HepG2 (cell line): ENCODE measurements at regions not wholly inside any gene's neighbourhood (a gene's known extent, or its start where the extent isn't known, plus 50 kb on each side); places are given as distances from the start of the nearest gene placed in this dataset.

Experiments used
- ATAC-seq: fragments of 200-7000 bp; cut with Tn5 transposase; 3 replicates; pipeline ENCODE4 v1.9.1; 2020; ENCODE audit warnings: mild to moderate bottlenecking, moderate library complexity
- BruUV-seq: library from RNA; stranded (reverse); fragments of 400-500 nt; replicated peaks from 2 replicates; lab custom pipeline; 2021; lab: Mats Ljungman, UMichigan
- CTCF ChIA-PET: fragments of 300-600 bp; formaldehyde crosslinking; extraction: SDS; loops from one replicate; lab custom pipeline; 2021; ENCODE audit warnings: low total read pairs, inconsistent platforms, low intra/inter-chr PET ratio; lab: Yijun Ruan, JAX
- POLR2A ChIA-PET: fragments of 350-600 bp; sonication (Branson Sonifier 250); formaldehyde crosslinking; loops from one replicate; lab custom pipeline; 2020; ENCODE audit warnings: antibody characterized with exemption, inconsistent platforms; lab: Yijun Ruan, JAX
- DNase-seq: peaks from one replicate; pipeline ENCODE4 v3.0.0-alpha.2; 2015; ENCODE audit warnings: low spot score
- FAIRE-seq: peaks from 3 replicates; lab custom pipeline; 2011; peaks lifted over from hg19 to GRCh38; lab: Jason Lieb, UNC
- H2AFZ ChIP-seq: one replicate; pipeline ENCODE4 v1.6.1; 2011; ENCODE audit warnings: low read length, inconsistent platforms
- H3K27ac ChIP-seq: fragments of 300-600 bp; 3 replicates; pipeline ENCODE4 v1.8.0; 2011; ENCODE audit warnings: mixed run types, mild to moderate bottlenecking, mixed read lengths, low read length, inconsistent platforms; ENCODE audit not compliant: insufficient read depth; ENCODE audit errors: extremely low read length
- H3K27me3 ChIP-seq, 2 experiments: fragments of 200-600 bp in 1 of 2; 2 replicates in 1 of 2; 3 replicates in 1 of 2; pipeline versions ENCODE4 v1.6.0 to v1.8.0; 2011; ENCODE audit warnings: low read length in 2 of 2, mild to moderate bottlenecking in 2 of 2, moderate library complexity in 2 of 2, inconsistent platforms in 1 of 2; ENCODE audit not compliant: insufficient read depth in 2 of 2, control insufficient read depth in 1 of 2
- H3K36me3 ChIP-seq, 2 experiments: fragments of 200-600 bp in 1 of 2; replicated peaks in 1 of 2; 2 replicates in 1 of 2; 3 replicates in 1 of 2; pipeline versions ENCODE4 v1.5.1 to v1.8.0; 2011; ENCODE audit warnings: low read length in 2 of 2, inconsistent platforms in 1 of 2; ENCODE audit not compliant: insufficient read depth in 2 of 2, control insufficient read depth in 1 of 2
- H3K4me1 ChIP-seq: 2 replicates; pipeline ENCODE4 v1.5.1; 2012; ENCODE audit warnings: low read length, inconsistent platforms; ENCODE audit not compliant: insufficient read depth
- H3K4me2 ChIP-seq: 2 replicates; pipeline ENCODE4 v1.6.0; 2011; ENCODE audit warnings: low read depth, low read length, inconsistent platforms
- H3K4me3 ChIP-seq, 3 experiments: fragments of 200-600 bp in 1 of 3; sonication (generic), shearing (Covaris generic) in 1 of 3; replicated peaks in 1 of 3; 2 replicates each; pipeline ENCODE4 v1.5.1; 2011 to 2016; ENCODE audit warnings: low read length in 3 of 3, inconsistent platforms in 2 of 3, low read depth in 2 of 3, mild to moderate bottlenecking in 2 of 3, control low read depth in 1 of 3, mixed read lengths in 1 of 3; ENCODE audit not compliant: insufficient read depth in 1 of 3
- H3K79me2 ChIP-seq: one replicate; pipeline ENCODE4 v1.6.1; 2011; ENCODE audit warnings: low read length, inconsistent platforms; ENCODE audit not compliant: insufficient read depth
- H3K9ac ChIP-seq: 2 replicates; pipeline ENCODE4 v1.6.0; 2011; ENCODE audit warnings: mild to moderate bottlenecking, low read depth, low read length, inconsistent platforms; ENCODE audit not compliant: insufficient read depth
- H3K9me3 ChIP-seq: 2 replicates; pipeline ENCODE4 v1.5.1; 2012; ENCODE audit warnings: mild to moderate bottlenecking, low read length
- H4K20me1 ChIP-seq: 2 replicates; pipeline ENCODE4 v1.6.0; 2011; ENCODE audit warnings: inconsistent platforms, mild to moderate bottlenecking, low read length, moderate library complexity; ENCODE audit not compliant: insufficient read depth
- DRAP1 ChIP-seq: IDR thresholded peaks from 2 replicates; pipeline ENCODE4 v1.6.1; 2016; ENCODE audit warnings: missing genetic modification reagents, missing compliant biosample characterization
- EHMT2 ChIP-seq: fragments of 200-600 bp; sonication (generic); IDR thresholded peaks from 2 replicates; pipeline ENCODE4 v1.7.0; 2017; ENCODE audit warnings: antibody characterized with exemption, low read depth, low read length, borderline replicate concordance
- ETS1 ChIP-seq: sonication (generic); formaldehyde crosslinking; IDR thresholded peaks from 2 replicates; pipeline ENCODE4 v1.4.0; 2020; ENCODE audit warnings: missing genetic modification reagents
- FOXP1 ChIP-seq, 2 experiments: fragments of 450-650 bp in 1 of 2; IDR thresholded peaks; 2 replicates each; pipeline ENCODE4 v1.6.1; 2017 to 2018; ENCODE audit warnings: antibody characterized with exemption in 1 of 2
- HOXA5 ChIP-seq: sonication (generic); formaldehyde crosslinking; IDR thresholded peaks from 2 replicates; pipeline ENCODE4 v1.4.0; 2020; ENCODE audit warnings: missing genetic modification reagents
- MAFG ChIP-seq: sonication (generic); formaldehyde crosslinking; IDR thresholded peaks from 2 replicates; pipeline ENCODE4 v1.5.1; 2020; ENCODE audit warnings: mild to moderate bottlenecking, missing genetic modification reagents
- PCBP2 ChIP-seq: fragments of 200-400 bp; formaldehyde crosslinking; optimal IDR thresholded peaks from 2 replicates; pipeline ENCODE3; 2018; ENCODE audit warnings: low read length, low read depth; ENCODE audit not compliant: poor library complexity, severe bottlenecking
- PRDM4 ChIP-seq: sonication (generic); formaldehyde crosslinking; IDR thresholded peaks from 2 replicates; pipeline ENCODE4 v1.9.0; 2021; ENCODE audit warnings: missing genetic modification reagents, borderline replicate concordance
- ZBTB2 ChIP-seq: sonication (generic); formaldehyde crosslinking; IDR thresholded peaks from 2 replicates; pipeline ENCODE4 v1.8.0; 2022; ENCODE audit warnings: low read depth, missing genetic modification reagents
- ZBTB7A ChIP-seq: sonication (generic); formaldehyde crosslinking; IDR thresholded peaks from 2 replicates; pipeline ENCODE4 v1.8.0; 2022; ENCODE audit warnings: mild to moderate bottlenecking, missing genetic modification reagents
- ZFP36L2 ChIP-seq: sonication (generic); formaldehyde crosslinking; IDR thresholded peaks from 2 replicates; pipeline ENCODE4 v1.4.0; 2020; ENCODE audit warnings: missing genetic modification reagents
- ZNF225 ChIP-seq: sonication (generic); formaldehyde crosslinking; IDR thresholded peaks from 2 replicates; pipeline ENCODE4 v1.4.0; 2020; ENCODE audit warnings: mild to moderate bottlenecking, missing genetic modification reagents
- ZNF333 ChIP-seq: sonication (generic); formaldehyde crosslinking; IDR thresholded peaks from 2 replicates; pipeline ENCODE4 v1.4.0; 2020; ENCODE audit warnings: mild to moderate bottlenecking, missing genetic modification reagents, borderline replicate concordance
- ZNF33A ChIP-seq: sonication (generic); formaldehyde crosslinking; IDR thresholded peaks from 2 replicates; pipeline ENCODE4 v1.5.1; 2020; ENCODE audit warnings: missing genetic modification reagents, mild to moderate bottlenecking, moderate library complexity, borderline replicate concordance
- ZNF878 ChIP-seq: sonication (generic); formaldehyde crosslinking; IDR thresholded peaks from 2 replicates; pipeline ENCODE4 v1.8.1; 2023; ENCODE audit warnings: mild to moderate bottlenecking, missing genetic modification reagents, moderate library complexity
- ZSCAN30 ChIP-seq: sonication (generic); formaldehyde crosslinking; IDR thresholded peaks from 2 replicates; pipeline ENCODE4 v1.5.0; 2020; ENCODE audit warnings: mild to moderate bottlenecking, missing genetic modification reagents
- whole genome bisulfite sequencing: methylation state at CpG from one replicate; pipeline ENCODE4 v1.1.6; 2017; ENCODE audit warnings: low lambda C conversion rate; 5-methylcytosine and 5-hydroxymethylcytosine counted together
- in situ Hi-C: cut with HindIII; loops from 2 replicates; pipeline ENCODE4 v1.10.0; 2017; ENCODE audit warnings: low pct_unique_long_range_greater_than_20kb; ENCODE audit not compliant: extremely low pct_ligation_motif_present
- intact Hi-C: fragments of 100-400 bp; cut with micrococcal nuclease; formaldehyde crosslinking; loops from one replicate; pipeline ENCODE4 v1.10.0; 2022; ENCODE audit not compliant: unreplicated experiment

- no peaks in the 10 kb centered on the region for H4K20me1 ChIP-seq
- H3K36me3 ChIP-seq: no peaks in the 10 kb centered on the region
- H3K79me2 ChIP-seq: no peaks in the 10 kb centered on the region
- TF ChIP-seq PCBP2: no peak
- TF ChIP-seq PRDM4: no peak
- no peak for TF ChIP-seq EHMT2
- TF ChIP-seq HOXA5 (CRISPR knock-in tag): no peak
- no peak for TF ChIP-seq DRAP1
- TF ChIP-seq ZNF33A (CRISPR knock-in tag): no peak
- no peak overlapping the region for H3K27ac ChIP-seq
- in situ Hi-C loops (no loop called here), intact Hi-C loops (no loop called here)
- POLR2A ChIA-PET: no interaction called here
- peaks cover 89% of the 10 kb centered on the region for H3K9me3 ChIP-seq
- no peak for ATAC-seq
- BruUV-seq: no TSS peak
- no peak overlapping the region for H3K4me3 ChIP-seq
- no peak for DNase-seq
- no peaks in the 10 kb centered on the region for H3K27me3 ChIP-seq
- WGBS: 93% methylated on average over 9 of the region's 16 CpGs
- FAIRE-seq: no peak
- H3K4me2 ChIP-seq: no peak overlapping the region
- no peak overlapping the region for H3K9ac ChIP-seq
- no peak overlapping the region for H2AFZ ChIP-seq
- H3K4me1 ChIP-seq: no peaks in the 10 kb centered on the region
- CTCF ChIA-PET: no interaction called here
These were observed 2047.4 kb downstream of the TP53TG3F start for GRCh38 chr16:35506898-35507194.

GRCh38 chr16:35510701-35511100, 2051.3 kb downstream of the TP53TG3F start:
- FAIRE-seq: no peak
- intact Hi-C loops (no loop called here), in situ Hi-C loops (no loop called here)
- TF ChIP-seq ZBTB2 (no peak), FOXP1 (IDR thresholded peaks at IDR 0.05) (no peak), FOXP1 (CRISPR knock-in tag; IDR thresholded peaks at IDR 0.05) (no peak), ZNF878 (CRISPR knock-in tag) (no peak), MAFG (CRISPR knock-in tag) (no peak), ZSCAN30 (CRISPR knock-in tag) (no peak), ETS1 (CRISPR knock-in tag) (no peak), ZNF333 (no peak), ZNF225 (CRISPR knock-in tag) (no peak), ZFP36L2 (CRISPR knock-in tag) (no peak), ZBTB7A (CRISPR knock-in tag) (no peak)

More at GRCh38 chr16:35510701-35511100, 2051.3 kb downstream of the TP53TG3F start:
- Histone ChIP-seq H4K20me1 (no peaks in the 10 kb centered on the region), H3K27me3 (no peaks in the 10 kb centered on the region), H3K4me1 (no peaks in the 10 kb centered on the region), H2AFZ (no peak overlapping the region), H3K9ac (no peak overlapping the region), H3K4me3 (no peak overlapping the region), H3K36me3 (no peaks in the 10 kb centered on the region), H3K9me3 (peaks cover 90% of the 10 kb centered on the region), H3K27ac (no peak overlapping the region), H3K79me2 (no peaks in the 10 kb centered on the region), H3K4me2 (no peak overlapping the region)
- ChIA-PET POLR2A (no interaction called here), CTCF (no interaction called here)
- no TSS peak for BruUV-seq
- ATAC-seq (no peak), DNase-seq (no peak)
- 0% methylated on average over 1 of the region's 1 CpG for WGBS
